AG09309 (cell line): ENCODE measurements at regions not wholly inside any gene's neighbourhood (a gene's known extent, or its start where the extent isn't known, plus 50 kb on each side); places are given as distances from the start of the nearest gene placed in this dataset.

Experiments used
- DNase-seq: peaks from one replicate; pipeline ENCODE4 v3.0.0-alpha.2; 2010; ENCODE audit warnings: low read depth
- H3K4me3 ChIP-seq: 2 replicates; pipeline ENCODE4 v1.5.1; 2011; ENCODE audit warnings: mild to moderate bottlenecking, low read depth, low read length, moderate library complexity; ENCODE audit not compliant: control insufficient read depth
- TF ChIP-seq, protein P1 (sequence below): IDR thresholded peaks from 2 replicates; pipeline ENCODE4 v1.5.1; 2011; ENCODE audit warnings: mild to moderate bottlenecking, low read depth, low read length, inconsistent platforms; ENCODE audit not compliant: insufficient read depth, control insufficient read depth; ENCODE audit errors: missing control alignments

DNA sequence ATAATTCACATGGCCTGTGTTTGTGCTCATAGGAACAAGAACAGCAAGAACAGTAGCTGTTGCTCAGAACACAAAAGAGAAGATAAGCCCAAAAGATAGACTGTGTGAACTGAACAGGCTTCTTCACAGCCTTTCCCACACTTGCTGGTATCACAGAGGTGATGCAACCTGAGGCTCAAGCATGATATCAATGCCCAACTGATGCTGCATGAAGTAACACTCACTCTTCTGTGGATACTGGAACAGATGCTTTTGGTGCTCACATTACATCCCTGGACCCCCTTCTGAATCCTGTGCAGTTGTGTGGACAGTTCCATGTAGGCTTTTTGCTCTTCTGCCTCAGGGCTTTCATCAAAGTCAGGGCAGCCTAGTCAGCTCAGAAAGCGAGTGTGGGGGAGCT lies 88.4 kb upstream of the RND3 start:
- DNase-seq, result no peak
- TF ChIP-seq, protein P1, sequence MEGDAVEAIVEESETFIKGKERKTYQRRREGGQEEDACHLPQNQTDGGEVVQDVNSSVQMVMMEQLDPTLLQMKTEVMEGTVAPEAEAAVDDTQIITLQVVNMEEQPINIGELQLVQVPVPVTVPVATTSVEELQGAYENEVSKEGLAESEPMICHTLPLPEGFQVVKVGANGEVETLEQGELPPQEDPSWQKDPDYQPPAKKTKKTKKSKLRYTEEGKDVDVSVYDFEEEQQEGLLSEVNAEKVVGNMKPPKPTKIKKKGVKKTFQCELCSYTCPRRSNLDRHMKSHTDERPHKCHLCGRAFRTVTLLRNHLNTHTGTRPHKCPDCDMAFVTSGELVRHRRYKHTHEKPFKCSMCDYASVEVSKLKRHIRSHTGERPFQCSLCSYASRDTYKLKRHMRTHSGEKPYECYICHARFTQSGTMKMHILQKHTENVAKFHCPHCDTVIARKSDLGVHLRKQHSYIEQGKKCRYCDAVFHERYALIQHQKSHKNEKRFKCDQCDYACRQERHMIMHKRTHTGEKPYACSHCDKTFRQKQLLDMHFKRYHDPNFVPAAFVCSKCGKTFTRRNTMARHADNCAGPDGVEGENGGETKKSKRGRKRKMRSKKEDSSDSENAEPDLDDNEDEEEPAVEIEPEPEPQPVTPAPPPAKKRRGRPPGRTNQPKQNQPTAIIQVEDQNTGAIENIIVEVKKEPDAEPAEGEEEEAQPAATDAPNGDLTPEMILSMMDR, result no peak

DNA sequence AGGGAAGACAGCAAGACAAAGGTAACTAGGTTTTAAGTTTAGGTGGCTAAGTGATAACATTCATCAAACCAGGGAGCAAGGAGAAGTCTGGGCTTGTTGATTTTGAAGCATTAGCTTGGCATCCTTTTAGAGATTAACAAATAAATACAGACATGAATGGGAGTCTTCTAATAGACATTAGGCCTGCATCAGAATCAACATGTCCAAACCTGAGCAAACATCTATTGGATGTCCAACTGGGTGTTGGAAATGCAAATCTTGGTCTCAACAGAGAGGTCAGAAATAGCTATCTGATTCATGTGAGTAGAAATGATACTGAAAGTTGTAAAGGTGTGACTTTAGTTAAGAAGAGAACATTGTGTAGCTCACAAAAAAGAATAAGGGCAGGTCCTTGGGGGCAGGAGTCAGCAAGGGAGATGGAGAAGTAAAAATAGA lies 85.5 kb upstream of the RND3 start:
- TF ChIP-seq, protein P1, result no peak
- DNase-seq, result no peak

More for the DNA sequence above, 88.4 kb upstream of the RND3 start:
- H3K4me3 ChIP-seq, result no peak overlapping the region

DNA sequence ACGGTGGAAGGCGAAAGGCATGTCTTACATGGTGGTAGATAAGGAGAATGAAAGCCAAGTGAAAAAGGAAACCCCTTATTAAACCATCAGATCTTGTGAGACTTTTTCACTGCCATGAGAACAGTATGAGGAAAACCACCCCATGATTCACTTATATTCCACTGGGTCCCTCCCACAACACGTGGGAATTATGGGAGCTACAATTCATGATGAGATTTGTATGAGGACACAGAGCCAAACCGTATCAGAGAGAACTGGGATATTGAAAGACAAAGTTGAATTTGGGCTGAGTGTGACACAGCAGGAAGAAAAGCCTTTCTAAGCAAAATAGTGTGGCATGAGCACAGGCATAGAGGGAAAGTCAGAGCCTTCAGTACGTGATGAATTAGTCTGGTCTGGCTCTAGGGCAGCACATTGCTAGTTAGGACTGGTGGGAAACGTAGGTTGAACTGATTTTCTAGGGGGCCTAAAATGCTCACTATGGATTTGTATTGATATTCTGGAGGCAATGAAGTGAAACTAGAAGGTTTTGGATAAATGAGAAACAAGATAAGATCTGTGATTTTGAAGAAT lies 84.8 kb upstream of the RND3 start:
- H3K4me3 ChIP-seq, result no peak overlapping the region
- TF ChIP-seq, protein P1, result no peak
- DNase-seq, result no peak

More for the DNA sequence above, 85.5 kb upstream of the RND3 start:
- no peak overlapping the region for H3K4me3 ChIP-seq

DNA sequence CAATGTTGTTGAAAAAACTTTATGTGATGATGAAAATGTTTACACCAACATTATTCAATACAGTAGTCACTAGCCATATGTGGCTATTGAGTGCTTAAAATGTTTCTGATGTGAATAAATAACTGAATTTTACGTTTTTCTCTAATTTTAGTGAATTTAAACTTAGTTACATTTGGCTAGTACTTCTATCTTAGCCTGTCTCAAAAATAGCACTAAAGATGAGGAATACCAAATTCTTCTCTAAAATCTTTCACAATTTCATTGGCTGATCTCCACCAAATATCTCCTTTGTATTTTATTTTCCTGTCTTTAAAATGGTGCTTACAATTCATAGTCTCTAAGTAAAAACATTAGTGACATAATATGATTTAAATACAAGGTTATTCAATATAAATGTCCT lies 83.7 kb upstream of the RND3 start:
- no peak for DNase-seq
- TF ChIP-seq, protein P1, result no peak
- H3K4me3 ChIP-seq, result no peak overlapping the region

DNA sequence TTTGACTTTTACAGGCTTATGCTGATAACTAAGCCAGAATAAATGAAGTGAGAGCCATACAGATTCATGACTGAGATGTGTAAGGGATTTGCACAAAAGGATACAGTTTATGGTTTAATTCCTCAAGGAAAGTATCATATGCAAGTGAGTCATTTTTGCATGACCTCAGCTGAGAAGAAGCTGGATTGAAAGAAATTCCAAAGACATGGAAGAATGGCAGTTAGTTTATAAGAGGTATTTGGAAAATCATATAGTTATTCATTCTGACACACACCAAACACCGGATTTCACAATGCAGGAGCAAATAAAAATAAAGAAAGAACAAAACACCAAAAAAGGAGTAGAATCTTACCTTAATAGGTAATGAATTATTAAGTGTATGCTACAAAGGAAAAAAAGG lies 83.2 kb upstream of the RND3 start:
- TF ChIP-seq, protein P1, result no peak
- H3K4me3 ChIP-seq, result no peak overlapping the region
- DNase-seq, result peak; percentile 62

DNA sequence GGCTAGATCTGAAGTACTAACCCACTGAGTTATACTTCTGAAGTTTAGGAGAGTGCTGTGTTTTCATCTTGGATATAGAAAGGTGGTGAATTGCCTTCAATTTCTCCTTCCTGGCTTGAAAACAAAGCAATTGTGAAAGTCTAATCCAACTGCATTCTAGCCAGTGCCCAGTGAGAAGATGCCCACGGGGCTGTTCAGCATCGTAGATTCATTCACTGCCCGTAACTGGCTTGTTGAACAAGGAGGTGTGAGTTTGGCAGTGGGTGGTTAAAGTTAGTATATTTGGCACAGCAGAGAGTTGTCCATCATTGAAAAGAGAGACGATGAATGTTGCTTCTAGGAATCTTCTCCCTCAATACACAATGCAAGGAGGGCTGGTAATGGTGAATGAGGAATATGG lies 82.3 kb upstream of the RND3 start:
- H3K4me3 ChIP-seq, result no peak overlapping the region
- TF ChIP-seq, protein P1, result no peak
- DNase-seq, result no peak
